HG02588 (cell line): ENCODE measurements at regions not wholly inside any gene's neighbourhood (a gene's known extent, or its start where the extent isn't known, plus 50 kb on each side); places are given as distances from the start of the nearest gene placed in this dataset.

Experiments used
- ATAC-seq: cut with Tn5 transposase; IDR thresholded peaks from one replicate; pipeline ENCODE4 v1.9.1; 2021; ENCODE audit warnings: mild to moderate bottlenecking, moderate library complexity; ENCODE audit not compliant: unreplicated experiment

GRCh38 chrX:39736216-39737211 is 361.2 kb downstream of the BCOR start:
- no peak for ATAC-seq

GRCh38 chrX:39739585-39739984 is 358.2 kb downstream of the BCOR start:
- ATAC-seq = no peak

GRCh38 chrX:39740078-39740477 is 357.7 kb downstream of the BCOR start:
- no peak for ATAC-seq

DNA sequence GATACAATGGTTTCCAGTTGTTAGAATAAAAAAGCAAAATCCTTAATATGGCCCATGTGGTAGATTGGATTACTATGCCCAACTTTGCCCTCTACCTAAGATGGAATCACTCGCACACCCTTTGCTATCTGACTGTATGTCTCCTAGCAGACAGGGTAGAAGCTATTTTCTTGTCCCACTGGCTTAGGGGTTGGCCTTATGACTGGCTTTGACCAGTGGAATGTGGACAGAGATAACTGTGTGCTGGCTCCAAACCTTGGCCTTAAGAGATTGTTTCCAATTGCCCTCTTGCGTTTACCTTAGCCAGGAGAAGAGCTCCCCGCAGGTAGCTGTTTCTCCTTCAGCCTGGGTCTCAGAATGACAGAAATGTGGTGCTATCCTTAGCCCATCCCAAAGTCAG is 355.9 kb downstream of the BCOR start:
- no peak for ATAC-seq

DNA sequence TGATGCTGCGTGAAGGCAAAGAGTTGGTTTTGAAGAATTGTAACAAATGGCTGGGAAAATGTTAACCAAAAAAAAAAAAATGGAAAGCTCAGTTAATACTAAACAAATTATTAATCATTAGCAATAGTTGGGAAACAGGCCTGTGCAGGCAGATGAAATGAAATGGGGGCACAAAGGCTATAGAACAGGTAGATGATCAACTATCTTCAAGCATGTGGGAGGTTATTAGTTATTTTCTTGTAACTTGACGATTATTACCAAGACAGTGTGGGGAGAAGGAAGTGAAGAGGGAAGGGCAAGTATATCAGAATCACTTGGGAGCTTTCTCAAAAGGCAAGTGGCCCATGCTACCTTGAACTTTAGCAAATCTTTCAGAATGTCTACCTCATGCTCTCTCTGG is 351.9 kb downstream of the BCOR start:
- ATAC-seq = no peak

- no peak for ATAC-seq
Observed at GRCh38 chrX:39749135-39749534, 348.6 kb downstream of the BCOR start.

DNA sequence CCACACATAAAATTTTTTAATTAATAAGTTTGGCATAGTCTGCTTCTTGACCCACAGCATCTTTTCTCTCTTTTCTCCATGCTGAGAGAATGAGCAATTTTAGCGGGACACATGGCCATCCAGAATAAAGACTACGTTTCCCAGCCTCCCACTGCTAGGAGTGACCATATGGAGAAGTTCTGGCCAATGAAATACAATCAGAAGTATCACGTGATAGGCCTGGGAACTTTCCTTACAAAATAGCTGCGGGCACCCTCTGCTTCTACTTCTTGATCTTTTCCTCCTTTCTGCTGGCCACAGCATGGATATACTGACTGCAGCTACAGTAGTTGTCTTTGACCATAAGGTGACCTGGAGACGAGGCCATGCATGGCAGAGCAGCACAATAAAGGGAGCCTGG is 348.0 kb downstream of the BCOR start:
- ATAC-seq = no peak

- ATAC-seq = no peak
Observed at GRCh38 chrX:39750256-39750790, 347.4 kb downstream of the BCOR start.

- no peak for ATAC-seq
Observed at GRCh38 chrX:39750848-39751247, 346.9 kb downstream of the BCOR start.

- ATAC-seq = no peak
Observed at GRCh38 chrX:39752815-39753214, 344.9 kb downstream of the BCOR start.

GRCh38 chrX:39753293-39753996 is 344.3 kb downstream of the BCOR start:
- no peak for ATAC-seq

DNA sequence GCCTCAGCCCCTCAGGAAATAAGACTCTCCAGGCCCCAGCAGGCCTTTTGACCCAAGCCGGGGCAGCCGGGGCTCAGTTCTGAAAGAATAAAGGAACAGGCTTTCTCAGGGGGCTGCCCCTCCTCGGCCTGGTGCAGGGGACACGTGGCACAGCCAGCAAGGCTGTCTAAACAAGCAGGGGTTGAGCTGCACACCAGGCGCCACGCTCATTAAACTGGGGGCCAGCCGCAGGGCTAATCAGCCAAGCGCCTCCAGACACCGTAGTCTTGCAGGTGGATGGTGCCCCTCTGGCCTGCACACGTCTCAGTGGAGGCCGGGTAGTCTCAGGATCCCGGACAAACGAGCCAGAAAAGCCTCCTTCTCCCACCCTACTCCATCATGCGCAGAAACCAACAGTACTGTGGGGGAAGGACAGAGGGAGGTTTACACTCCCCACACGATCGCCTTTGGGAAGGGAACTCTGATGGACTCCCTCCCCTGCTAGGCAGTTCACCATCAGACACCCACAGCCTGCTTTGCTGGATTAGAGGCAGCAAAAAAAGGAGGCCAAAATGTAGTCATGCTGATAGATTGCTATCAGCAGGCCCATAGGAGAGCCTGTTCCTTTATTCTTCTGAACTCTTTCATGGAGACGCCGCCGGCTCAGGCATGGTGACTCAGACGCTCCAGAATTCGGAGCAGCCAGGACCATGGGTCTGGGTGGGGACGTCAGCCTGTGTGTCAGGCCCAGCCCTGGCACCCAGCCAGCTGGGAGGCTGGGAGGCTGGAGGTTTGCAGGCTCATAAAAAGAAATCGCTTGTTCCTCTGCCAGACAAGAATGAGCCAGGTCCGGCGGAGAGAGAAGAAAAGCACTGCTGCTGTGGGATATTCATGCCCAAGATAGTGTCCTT is 342.4 kb downstream of the BCOR start:
- no peak for ATAC-seq

GRCh38 chrX:39756086-39756883 is 341.5 kb downstream of the BCOR start:
- ATAC-seq = no peak

- ATAC-seq = no peak
Observed at GRCh38 chrX:39757971-39758370, 339.8 kb downstream of the BCOR start.

DNA sequence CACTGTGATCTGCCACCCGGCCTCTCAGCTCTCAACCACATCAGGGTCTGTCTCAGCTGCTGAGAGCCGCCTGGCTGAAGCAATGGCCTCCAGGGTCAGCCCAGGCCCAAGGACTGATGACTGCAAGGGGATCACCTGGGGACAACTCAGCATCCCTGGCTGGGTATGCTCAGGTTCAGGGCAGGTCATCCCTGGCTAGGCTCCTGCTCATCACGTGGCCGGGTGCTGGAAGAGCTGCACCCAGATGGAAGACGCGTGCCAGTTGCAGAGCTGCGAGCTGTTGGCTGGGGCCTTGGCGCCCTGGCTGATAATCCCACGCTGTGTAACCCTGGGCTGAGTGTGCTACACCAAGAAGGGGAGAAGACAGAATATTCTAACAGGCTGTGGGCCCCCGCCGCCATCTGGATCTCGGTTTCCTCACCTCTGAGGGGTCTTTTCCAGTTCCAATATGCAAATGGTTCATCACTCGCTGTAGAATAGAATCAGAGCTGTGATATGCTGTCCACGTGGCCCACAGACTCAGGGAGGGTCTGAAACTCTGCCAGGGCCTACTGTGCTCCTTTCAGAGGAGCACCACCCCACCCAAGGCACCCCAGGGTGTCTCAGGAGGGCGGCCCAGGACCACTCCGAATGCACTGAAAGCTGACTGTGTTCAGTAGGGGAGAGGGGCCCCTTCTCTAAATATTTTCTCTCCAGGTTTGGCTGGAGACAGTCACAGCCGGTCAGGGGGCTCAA is 338.8 kb downstream of the BCOR start:
- no peak for ATAC-seq

- ATAC-seq = no peak
Observed at GRCh38 chrX:39759526-39760224, 338.1 kb downstream of the BCOR start.

GRCh38 chrX:39760930-39761329 is 336.8 kb downstream of the BCOR start:
- no peak for ATAC-seq

DNA sequence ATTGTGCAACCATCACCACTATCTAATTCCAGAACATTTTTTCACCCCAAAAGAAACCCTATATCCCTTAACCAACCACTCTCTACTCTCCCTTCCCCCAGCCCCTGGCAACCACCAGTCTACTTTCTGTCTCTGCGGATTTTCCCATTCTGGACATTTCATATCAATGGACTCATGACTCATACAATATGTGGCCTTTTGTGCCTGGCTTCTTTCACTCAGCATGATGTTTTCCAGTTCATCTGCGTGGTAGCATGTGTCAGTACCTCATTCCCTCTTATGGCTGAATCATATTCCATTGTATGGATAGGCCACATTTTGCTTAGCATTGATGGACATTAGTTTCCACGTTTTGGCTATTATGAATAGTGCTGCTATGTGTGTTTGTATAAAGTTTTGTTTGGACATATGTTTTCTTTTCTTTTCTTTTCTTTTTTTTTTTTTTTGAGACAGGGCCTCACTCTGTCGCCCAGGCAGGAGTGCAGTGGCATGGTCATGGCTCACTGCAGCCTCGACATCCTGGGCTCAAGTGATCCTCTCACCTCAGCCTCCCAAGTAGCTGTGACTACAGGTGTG is 335.4 kb downstream of the BCOR start:
- ATAC-seq = no peak
